ENCODE measurements at regions not wholly inside any gene's neighbourhood (a gene's known extent, or its start where the extent isn't known, plus 50 kb on each side); places are given as distances from the start of the nearest gene placed in this dataset.

DNA sequence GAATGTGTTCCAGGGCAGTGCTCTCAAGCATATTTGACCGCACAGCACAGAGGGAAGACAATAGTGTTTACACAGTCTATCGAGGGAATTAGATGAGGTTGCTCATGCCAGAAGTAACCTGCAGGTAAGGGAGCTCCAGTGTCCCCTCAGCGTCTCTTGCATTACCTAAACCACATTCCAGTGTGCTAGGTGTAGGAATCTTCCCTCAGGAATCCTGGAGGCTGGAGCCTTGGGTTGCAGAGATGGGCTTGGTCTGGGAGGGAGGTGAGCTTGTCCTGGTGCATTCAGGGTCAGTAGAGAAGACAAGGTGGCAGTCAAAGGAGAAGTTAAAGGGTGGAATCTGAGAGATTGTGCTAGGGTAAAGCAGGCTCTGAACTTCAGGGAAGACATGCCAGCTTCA lies 56.3 kb downstream of the SOX14 start:
- H3K36me3 ChIP-seq: no peaks in the 10 kb centered on the region
- 82 to 83% methylated on average over 3 of the region's 3 CpGs for WGBS, 2 donors
- H3K9me3 ChIP-seq: no peaks in the 10 kb centered on the region
- H3K4me3 ChIP-seq: no peak overlapping the region
- intact Hi-C loops (cut with DNase I): no loop called here
- TF ChIP-seq, protein P1, sequence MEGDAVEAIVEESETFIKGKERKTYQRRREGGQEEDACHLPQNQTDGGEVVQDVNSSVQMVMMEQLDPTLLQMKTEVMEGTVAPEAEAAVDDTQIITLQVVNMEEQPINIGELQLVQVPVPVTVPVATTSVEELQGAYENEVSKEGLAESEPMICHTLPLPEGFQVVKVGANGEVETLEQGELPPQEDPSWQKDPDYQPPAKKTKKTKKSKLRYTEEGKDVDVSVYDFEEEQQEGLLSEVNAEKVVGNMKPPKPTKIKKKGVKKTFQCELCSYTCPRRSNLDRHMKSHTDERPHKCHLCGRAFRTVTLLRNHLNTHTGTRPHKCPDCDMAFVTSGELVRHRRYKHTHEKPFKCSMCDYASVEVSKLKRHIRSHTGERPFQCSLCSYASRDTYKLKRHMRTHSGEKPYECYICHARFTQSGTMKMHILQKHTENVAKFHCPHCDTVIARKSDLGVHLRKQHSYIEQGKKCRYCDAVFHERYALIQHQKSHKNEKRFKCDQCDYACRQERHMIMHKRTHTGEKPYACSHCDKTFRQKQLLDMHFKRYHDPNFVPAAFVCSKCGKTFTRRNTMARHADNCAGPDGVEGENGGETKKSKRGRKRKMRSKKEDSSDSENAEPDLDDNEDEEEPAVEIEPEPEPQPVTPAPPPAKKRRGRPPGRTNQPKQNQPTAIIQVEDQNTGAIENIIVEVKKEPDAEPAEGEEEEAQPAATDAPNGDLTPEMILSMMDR (IDR thresholded peaks at IDR 0.05): no peak
- H3K4me1 ChIP-seq: no peaks in the 10 kb centered on the region
- H3K27ac ChIP-seq: no peak overlapping the region
- no peak for ATAC-seq
- H3K27me3 ChIP-seq: peaks cover 0 to 12% (median 0%) of the 10 kb centered on the region in 7 donors
- DNase-seq: no peak

DNA sequence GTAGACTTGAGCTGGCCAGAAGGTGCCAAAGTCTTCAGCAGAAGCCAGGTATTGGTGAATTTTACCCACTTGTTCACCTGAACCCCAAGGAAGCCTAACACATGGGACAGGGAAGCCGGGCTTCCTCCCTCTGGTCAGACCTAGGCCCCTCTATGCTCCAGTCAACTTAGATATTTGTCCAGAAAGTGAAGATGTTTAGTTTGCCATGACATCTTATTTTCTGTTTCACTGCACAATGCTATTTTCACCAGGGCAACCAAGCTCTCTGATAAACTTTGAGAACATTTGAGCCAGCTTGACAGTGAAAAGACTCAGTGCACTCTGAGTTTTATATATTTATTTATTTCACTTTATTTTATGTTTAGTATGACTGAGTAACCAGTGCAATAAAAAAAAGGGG lies 71.0 kb downstream of the SOX14 start:
- WGBS, 2 donors: 85 to 87% methylated on average over 1 of the region's 1 CpG
- TF ChIP-seq, protein P1 (IDR thresholded peaks at IDR 0.05): no peak
- no peaks in the 10 kb centered on the region for H3K36me3 ChIP-seq
- peaks cover 0 to 14% (median 0%) of the 10 kb centered on the region in 7 donors for H3K27me3 ChIP-seq
- H3K9me3 ChIP-seq: peaks cover 0 to 9% (median 0%) of the 10 kb centered on the region in 11 donors
- H3K4me3 ChIP-seq: no peak overlapping the region
- intact Hi-C loops (cut with DNase I): no loop called here
- no peak for ATAC-seq
- no peaks in the 10 kb centered on the region for H3K4me1 ChIP-seq
- no peak overlapping the region for H3K27ac ChIP-seq
- DNase-seq: no peak

DNA sequence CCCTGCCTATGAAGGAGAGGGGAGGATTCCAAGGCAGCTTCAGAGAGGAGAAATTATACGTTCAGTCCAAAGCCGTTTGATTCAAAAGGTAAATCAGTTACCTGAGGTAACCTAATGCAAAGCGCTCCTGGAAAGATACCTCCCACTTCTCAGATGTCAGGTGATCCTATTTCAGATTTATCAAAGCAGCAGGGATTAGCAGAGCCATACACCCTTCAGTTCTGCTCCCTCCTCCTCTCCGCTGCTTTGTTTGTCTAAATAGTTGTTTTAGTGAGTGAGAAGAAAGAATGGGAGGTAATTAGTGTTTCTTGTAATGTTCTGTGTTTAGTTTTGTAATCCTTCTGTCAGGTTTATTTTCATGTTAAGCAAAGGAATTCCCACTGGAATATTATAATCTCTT lies 81.1 kb downstream of the SOX14 start:
- no peaks in the 10 kb centered on the region for H3K4me1 ChIP-seq
- ATAC-seq (no peak), DNase-seq (no peak)
- H3K4me3 ChIP-seq: no peak overlapping the region
- peaks cover 0 to 26% (median 6%) of the 10 kb centered on the region in 7 donors for H3K27me3 ChIP-seq
- H3K27ac ChIP-seq: no peak overlapping the region
- intact Hi-C loops (cut with DNase I): no loop called here
- TF ChIP-seq, protein P1 (IDR thresholded peaks at IDR 0.05): no peak
- 32 to 37% methylated on average over 4 of the region's 4 CpGs for WGBS, 2 donors
- H3K36me3 ChIP-seq: no peaks in the 10 kb centered on the region
- H3K9me3 ChIP-seq: peaks cover 0 to 3% (median 0%) of the 10 kb centered on the region in 11 donors

DNA sequence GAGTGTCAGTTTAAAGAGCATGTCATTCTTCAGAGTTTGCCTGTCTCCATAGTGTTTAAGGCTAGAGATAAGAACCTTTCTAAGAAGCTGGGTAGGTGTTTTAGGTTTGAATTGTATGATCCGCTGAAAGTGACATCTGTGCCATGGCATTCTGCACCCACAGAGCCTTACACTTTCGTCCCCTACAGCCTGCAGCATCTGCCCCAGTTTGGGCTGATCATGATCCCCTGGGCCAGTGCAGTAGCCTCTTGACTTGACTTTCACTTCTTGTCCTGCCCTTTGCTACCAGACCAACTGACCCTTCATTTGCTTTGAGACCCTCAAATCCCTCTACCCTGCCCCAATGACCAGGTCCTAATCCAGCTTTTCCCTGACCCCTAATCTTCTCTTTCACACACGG lies 81.6 kb downstream of the SOX14 start:
- WGBS, 2 donors: 58 to 59% methylated on average over 3 of the region's 3 CpGs
- no peak for ATAC-seq
- intact Hi-C loops (cut with DNase I): no loop called here

More for the DNA sequence above, 81.6 kb downstream of the SOX14 start:
- no peaks in the 10 kb centered on the region for H3K4me1 ChIP-seq
- H3K36me3 ChIP-seq: no peaks in the 10 kb centered on the region
- TF ChIP-seq, protein P1 (IDR thresholded peaks at IDR 0.05): no peak
- no peak overlapping the region for H3K27ac ChIP-seq
- no peak overlapping the region for H3K4me3 ChIP-seq
- peaks cover 0 to 3% (median 0%) of the 10 kb centered on the region in 11 donors for H3K9me3 ChIP-seq
- peaks cover 0 to 29% (median 11%) of the 10 kb centered on the region in 7 donors for H3K27me3 ChIP-seq
- DNase-seq: no peak
